ENCODE measurements at regions not wholly inside any gene's neighbourhood (a gene's known extent, or its start where the extent isn't known, plus 50 kb on each side); places are given as distances from the start of the nearest gene placed in this dataset.

GRCh38 chr13:79084802-79085424 is 321.1 kb downstream of the RBM26 start:
- no peak for DNase-seq (ENCODE audit: low spot score)

- no peak for DNase-seq (ENCODE audit: low spot score)
These were observed 324.1 kb downstream of the RBM26 start for GRCh38 chr13:79081942-79082341.

DNA sequence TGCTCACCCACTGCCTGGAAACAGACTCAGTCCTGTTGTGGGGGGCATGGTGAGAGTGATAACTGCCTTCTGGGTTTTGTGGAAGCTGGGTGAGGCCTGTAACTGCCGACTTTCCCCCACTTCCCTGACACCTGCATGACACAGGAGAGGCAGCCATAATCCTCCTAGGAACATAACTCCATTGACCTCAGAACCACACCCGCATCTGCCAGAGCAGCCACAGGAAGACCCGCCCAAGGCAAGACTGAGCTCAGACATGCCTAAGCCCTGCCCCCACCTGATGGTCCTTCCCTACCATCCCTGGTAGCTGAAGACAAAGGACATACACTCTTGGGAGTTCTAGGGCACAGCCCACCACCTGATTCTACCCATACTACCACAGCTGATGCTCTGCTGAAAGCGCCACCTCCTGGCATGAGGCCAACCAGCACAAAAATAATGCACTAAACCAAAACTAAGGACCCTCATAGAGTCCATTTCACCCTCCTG is 326.7 kb downstream of the RBM26 start:
- DNase-seq (ENCODE audit: low spot score) = no peak

GRCh38 chr13:79075703-79076102 is 330.4 kb downstream of the RBM26 start:
- DNase-seq (ENCODE audit: low spot score) = no peak

DNA sequence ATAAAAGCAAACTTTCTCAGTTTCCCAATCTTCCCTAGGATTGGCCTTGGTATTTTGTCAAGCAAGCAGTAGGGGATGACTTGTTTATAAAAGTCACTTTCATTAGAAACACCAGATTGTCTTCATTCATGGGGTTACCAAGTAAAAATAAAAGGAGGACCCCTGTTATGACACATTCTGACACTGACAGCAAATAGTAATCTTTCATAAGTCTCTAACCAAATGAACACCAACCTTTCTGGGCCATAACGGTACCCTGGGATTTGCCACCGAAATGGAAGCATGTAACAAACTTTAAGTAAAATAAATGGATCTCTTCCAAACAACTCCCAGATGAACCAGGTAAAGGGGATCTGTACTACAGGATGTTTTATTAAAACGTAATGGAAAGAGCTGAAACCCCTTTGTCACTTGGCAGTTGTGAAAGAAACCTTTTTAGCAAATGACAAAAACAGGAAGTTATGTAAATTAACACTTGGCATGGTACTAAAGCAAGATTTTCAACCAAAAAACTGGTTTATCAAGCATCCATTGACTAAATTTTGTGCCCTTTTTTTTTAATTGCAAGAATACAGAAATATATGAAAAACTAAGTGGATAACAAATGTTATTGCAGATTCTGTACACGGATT is 335.6 kb downstream of the RBM26 start:
- no peak for DNase-seq (ENCODE audit: low spot score)

- no peak for DNase-seq (ENCODE audit: low spot score)
These were observed 343.8 kb downstream of the RBM26 start for GRCh38 chr13:79062291-79062690.

DNA sequence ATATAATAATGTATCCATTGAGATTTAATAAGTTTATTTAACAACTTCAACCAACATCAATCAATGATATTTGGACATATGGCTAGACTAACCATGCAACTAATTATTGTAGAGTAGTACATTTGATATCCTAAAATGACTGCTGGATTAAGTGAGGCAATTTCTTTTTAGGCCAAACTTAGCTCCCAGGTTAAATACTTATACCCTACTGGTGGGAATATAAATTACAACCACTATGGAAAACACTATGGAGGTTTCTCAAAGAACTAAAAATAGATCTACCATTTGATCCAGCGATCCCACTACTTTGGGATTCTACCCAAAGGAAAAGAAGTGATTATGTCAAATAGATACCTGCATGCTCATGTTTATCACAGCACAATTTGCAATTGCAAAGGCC is 345.8 kb downstream of the RBM26 start:
- DNase-seq (ENCODE audit: low spot score) = no peak

- DNase-seq (ENCODE audit: low spot score) = no peak
These were observed 349.3 kb downstream of the RBM26 start for GRCh38 chr13:79056706-79057105.

DNA sequence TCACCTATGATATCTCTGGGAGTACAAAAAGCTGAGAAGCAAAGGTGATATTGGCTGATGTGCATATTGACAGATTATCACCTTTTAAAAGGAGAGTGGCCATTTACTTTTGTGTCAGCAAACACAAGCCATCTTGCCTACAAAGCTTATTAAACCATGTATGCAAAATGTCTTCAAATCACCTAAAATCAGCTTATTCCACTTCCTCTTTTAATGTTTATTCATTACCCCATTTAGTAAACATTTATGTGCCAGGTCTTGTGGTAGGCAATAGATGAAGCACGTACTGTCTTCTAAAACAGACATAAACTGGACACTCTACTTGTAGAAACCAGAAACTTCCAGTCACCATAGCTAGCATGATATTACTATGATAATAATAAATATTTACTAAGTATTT is 354.6 kb downstream of the RBM26 start:
- no peak for DNase-seq (ENCODE audit: low spot score)

GRCh38 chr13:79044415-79044814 is 361.6 kb downstream of the RBM26 start:
- DNase-seq (ENCODE audit: low spot score) = no peak

- DNase-seq (ENCODE audit: low spot score) = no peak
These were observed 362.8 kb downstream of the RBM26 start for GRCh38 chr13:79043208-79043607.

DNA sequence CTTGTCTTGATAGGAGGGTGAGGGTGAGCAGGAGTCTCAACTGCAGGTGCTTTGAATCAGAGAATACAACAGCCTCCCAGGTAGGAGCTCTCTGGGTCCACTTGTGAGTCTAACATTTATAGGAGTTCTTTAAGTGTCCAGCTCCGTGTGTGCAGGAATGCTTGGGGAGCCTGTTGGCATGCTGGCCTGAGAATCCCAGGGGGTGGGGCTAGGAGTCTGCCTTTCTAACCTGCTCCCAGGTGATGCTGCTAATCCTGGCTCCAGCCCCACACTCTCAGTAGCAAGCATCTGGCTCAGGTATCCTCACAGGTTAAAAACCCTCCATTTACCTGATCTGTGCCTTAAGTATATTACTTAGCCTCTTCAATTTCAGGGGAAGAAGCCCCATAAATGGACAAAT is 368.9 kb downstream of the RBM26 start:
- DNase-seq (ENCODE audit: low spot score) = no peak

GRCh38 chr13:79034341-79034740 is 371.7 kb downstream of the RBM26 start:
- DNase-seq (ENCODE audit: low spot score) = no peak

- DNase-seq (ENCODE audit: low spot score) = no peak
These were observed 371.6 kb upstream of the OBI1 start for GRCh38 chr13:79030513-79030912.

GRCh38 chr13:79018166-79018565 is 359.2 kb upstream of the OBI1 start:
- no peak for DNase-seq (ENCODE audit: low spot score)

DNA sequence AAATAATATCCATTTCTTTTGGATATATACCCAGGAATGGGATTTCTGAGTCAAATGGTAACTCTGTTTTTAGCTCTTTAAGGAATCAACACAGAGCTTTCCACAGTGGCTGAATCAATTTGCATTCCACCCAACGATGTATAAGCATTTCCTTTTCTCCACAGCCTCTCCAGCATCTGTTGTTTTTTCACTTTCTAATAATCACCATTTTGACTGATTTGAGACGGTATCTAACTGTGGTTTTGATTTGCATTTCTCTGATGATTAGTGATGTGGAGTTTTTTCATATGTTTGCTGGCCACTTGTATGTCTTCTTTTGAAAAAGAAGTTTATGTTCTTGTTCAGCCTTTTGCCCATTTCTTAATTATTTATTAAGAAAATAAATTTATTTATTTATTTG is 352.2 kb upstream of the OBI1 start:
- no peak for DNase-seq (ENCODE audit: low spot score)

DNA sequence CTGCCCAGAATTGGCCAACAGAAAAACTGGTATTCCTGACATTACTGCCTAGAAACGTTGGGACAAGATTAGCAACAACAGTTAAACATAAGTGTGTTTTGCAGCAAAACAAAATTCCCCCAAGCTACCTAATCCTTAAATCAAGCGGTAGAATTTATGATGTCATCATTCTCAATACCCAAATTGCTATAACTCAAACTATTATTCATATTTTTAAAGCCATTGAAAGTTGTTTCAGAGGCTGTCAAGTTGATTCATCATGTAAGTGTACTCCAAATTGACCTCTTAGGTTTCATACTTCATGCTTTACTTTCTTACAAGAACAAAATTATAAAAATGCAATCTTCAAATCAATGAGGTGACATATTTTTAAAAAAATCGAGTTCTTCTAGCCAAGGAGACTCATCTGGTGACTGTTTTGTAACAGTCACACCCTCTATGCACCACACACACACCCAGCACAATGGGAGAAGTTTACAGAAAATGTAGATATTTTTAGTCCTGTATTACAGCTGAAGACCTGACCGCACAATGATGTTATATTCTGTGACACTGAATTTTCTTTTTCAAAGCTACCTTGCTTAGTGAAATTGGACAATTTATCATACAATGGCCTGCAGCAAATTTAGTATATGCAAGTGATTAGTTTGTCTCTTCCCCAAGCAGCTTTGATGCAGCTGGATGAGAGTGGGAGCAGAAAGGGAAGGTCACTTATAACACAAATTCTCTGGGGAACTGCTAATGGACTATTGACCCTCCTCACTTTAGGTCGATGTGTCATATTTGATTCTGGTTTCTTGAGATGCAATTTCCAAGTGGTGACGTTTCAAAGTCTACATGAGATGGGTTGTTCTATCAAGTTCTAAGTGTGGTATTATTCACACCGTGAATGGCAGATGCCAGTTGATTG is 345.3 kb upstream of the OBI1 start:
- DNase-seq (ENCODE audit: low spot score) = no peak

- no peak for DNase-seq (ENCODE audit: low spot score)
These were observed 340.5 kb upstream of the OBI1 start for GRCh38 chr13:78999494-78999893.

GRCh38 chr13:78998630-78999315 is 339.8 kb upstream of the OBI1 start:
- DNase-seq (ENCODE audit: low spot score) = no peak

DNA sequence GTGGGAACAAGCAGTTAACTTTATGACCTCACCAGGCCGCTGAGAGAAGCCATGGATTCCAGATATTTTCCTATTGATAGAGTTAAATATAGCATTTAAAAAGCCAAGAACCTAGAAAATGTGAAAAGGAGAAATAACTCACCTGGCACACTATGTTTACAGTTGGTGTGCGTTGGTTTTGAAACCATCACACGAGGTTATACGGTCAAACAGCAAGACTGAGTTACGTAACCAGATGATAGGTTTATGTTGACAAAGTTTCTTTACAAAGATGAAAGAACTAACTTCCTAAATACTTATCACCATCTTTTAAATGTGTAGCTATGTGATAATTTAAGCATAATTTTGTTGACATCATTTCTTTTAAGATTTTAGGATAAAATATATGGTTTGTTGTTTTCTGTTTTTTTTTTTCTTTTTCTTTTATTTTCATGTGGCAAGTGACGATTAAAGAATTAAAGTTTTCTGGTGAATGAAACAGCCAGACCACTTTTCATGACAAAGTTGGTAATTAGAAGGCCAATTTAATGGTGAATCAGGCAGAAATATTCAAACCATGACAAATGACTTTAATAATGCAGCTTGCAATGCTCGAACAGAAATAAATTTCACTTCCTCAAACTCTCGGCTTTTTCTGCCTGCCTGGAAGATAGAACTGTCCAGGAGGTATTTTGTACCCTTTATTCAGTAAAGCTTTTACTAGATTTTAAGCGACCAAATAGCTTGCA is 339.1 kb upstream of the OBI1 start:
- DNase-seq (ENCODE audit: low spot score) = no peak

DNA sequence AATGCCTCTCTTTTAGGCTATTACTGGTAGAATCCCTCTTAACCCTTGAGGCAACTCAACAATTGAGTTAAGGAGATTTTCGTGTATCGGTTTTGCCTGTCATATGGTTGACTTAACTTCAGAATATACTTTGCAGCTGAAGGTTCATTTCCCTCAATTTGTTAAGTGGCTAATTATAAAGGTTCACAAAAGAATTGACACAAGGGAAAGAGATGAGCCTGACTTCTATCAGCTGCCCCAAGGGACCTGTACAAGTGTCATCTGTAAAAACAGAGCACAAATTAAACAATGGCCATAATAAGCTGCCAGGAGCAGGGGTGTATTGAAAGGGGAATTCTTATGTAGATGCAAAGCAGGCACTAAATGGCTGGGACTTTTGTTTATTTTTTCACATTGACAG is 334.8 kb upstream of the OBI1 start:
- DNase-seq (ENCODE audit: low spot score) = no peak
